Pulmonary artery endothelial cell (primary cell): ENCODE measurements at regions not wholly inside any gene's neighbourhood (a gene's known extent, or its start where the extent isn't known, plus 50 kb on each side); places are given as distances from the start of the nearest gene placed in this dataset.
"Not testable (repeated sequence)": the region's sequence is repeated elsewhere in the genome, so short reads cannot be mapped to it uniquely, and the experiment has no call there.

ENCODE experiments used
- DNase-seq: peaks from one replicate; pipeline ENCODE4 v3.0.0-alpha.2; 2011; ENCODE audit warnings: low read depth, low spot score

- DNase-seq: no peak
These were observed 191.4 kb upstream of the CDH5 start for GRCh38 chr16:66175058-66175457.

- DNase-seq: not testable (repeated sequence)
These were observed 192.7 kb upstream of the CDH5 start for GRCh38 chr16:66173796-66174195.

GRCh38 chr16:66173181-66173580 is 193.3 kb upstream of the CDH5 start:
- DNase-seq: not testable (repeated sequence)

- no peak for DNase-seq
These were observed 194.0 kb upstream of the CDH5 start for GRCh38 chr16:66172463-66172862.

- DNase-seq: no peak
These were observed 194.9 kb upstream of the CDH5 start for GRCh38 chr16:66171578-66171977.

GRCh38 chr16:66170989-66171388 is 195.5 kb upstream of the CDH5 start:
- DNase-seq: no peak

- no peak for DNase-seq
These were observed 196.7 kb upstream of the CDH5 start for GRCh38 chr16:66169817-66170216.

GRCh38 chr16:66168777-66169176 is 197.7 kb upstream of the CDH5 start:
- DNase-seq: no peak

- DNase-seq: no peak
These were observed 198.8 kb upstream of the CDH5 start for GRCh38 chr16:66167564-66168291.

GRCh38 chr16:66166490-66166889 is 200.0 kb upstream of the CDH5 start:
- DNase-seq: no peak

- no peak for DNase-seq
These were observed 200.6 kb upstream of the CDH5 start for GRCh38 chr16:66165879-66166278.

- no peak for DNase-seq
These were observed 201.8 kb upstream of the CDH5 start for GRCh38 chr16:66164581-66165247.

- no peak for DNase-seq
These were observed 203.7 kb upstream of the CDH5 start for GRCh38 chr16:66162821-66163220.

- no peak for DNase-seq
These were observed 204.5 kb upstream of the CDH5 start for GRCh38 chr16:66161942-66162341.

GRCh38 chr16:66161269-66161668 is 205.2 kb upstream of the CDH5 start:
- no peak for DNase-seq

GRCh38 chr16:66159987-66160386 is 206.5 kb upstream of the CDH5 start:
- DNase-seq: no peak

- DNase-seq: no peak
These were observed 210.0 kb upstream of the CDH5 start for GRCh38 chr16:66156538-66156937.

GRCh38 chr16:66155933-66156332 is 210.6 kb upstream of the CDH5 start:
- DNase-seq: no peak

- DNase-seq: no peak
These were observed 211.7 kb upstream of the CDH5 start for GRCh38 chr16:66154801-66155200.

GRCh38 chr16:66152823-66153393 is 213.6 kb upstream of the CDH5 start:
- DNase-seq: no peak

- no peak for DNase-seq
These were observed 214.3 kb upstream of the CDH5 start for GRCh38 chr16:66152181-66152580.

GRCh38 chr16:66150698-66151482 is 215.6 kb upstream of the CDH5 start:
- DNase-seq: no peak
